Hepatocyte (in vitro differentiated cells): ENCODE measurements at regions not wholly inside any gene's neighbourhood (a gene's known extent, or its start where the extent isn't known, plus 50 kb on each side); places are given as distances from the start of the nearest gene placed in this dataset.

Experiments used
- EZH2 ChIP-seq: fragments of 200-600 bp; sonication (generic); IDR thresholded peaks from 2 replicates; pipeline ENCODE4 v1.6.1; 2016; ENCODE audit warnings: antibody characterized with exemption, mild to moderate bottlenecking, borderline replicate concordance
- EZH2phosphoT487 ChIP-seq: fragments of 200-600 bp; sonication (generic); IDR thresholded peaks from one replicate; pipeline ENCODE4 v1.6.1; 2018; ENCODE audit warnings: antibody characterized with exemption, mild to moderate bottlenecking, low read depth, moderate library complexity; ENCODE audit not compliant: unreplicated experiment, severe bottlenecking
- TF ChIP-seq, protein P1 (sequence below): fragments of 200-600 bp; sonication (generic); IDR thresholded peaks from 2 replicates; pipeline ENCODE4 v1.5.1; 2016; ENCODE audit warnings: antibody characterized with exemption, mild to moderate bottlenecking; ENCODE audit not compliant: poor library complexity

DNA sequence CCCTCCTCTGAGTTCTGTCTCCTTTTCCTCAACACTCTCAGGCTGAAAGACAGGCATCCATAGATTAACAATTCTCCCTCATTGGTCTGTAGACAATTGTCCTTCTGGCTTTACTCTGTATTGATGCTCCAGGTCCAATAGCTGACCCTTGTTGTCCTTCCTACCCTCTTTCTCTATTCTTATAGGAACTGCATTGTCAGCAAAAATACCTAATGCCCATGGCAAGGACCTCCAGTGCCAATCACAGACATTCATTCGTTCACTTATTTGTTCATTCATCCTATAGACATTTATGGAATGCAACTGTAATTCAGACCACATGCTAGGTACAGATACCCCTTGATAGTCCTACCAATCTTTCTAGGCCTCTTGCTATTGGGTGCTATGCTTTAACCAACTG lies 69.8 kb upstream of the DTNA start:
- TF ChIP-seq, protein P1, sequence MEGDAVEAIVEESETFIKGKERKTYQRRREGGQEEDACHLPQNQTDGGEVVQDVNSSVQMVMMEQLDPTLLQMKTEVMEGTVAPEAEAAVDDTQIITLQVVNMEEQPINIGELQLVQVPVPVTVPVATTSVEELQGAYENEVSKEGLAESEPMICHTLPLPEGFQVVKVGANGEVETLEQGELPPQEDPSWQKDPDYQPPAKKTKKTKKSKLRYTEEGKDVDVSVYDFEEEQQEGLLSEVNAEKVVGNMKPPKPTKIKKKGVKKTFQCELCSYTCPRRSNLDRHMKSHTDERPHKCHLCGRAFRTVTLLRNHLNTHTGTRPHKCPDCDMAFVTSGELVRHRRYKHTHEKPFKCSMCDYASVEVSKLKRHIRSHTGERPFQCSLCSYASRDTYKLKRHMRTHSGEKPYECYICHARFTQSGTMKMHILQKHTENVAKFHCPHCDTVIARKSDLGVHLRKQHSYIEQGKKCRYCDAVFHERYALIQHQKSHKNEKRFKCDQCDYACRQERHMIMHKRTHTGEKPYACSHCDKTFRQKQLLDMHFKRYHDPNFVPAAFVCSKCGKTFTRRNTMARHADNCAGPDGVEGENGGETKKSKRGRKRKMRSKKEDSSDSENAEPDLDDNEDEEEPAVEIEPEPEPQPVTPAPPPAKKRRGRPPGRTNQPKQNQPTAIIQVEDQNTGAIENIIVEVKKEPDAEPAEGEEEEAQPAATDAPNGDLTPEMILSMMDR = no peak
- TF ChIP-seq EZH2phosphoT487 (no peak), EZH2 (no peak)
